H1 (cell line): ENCODE measurements at regions not wholly inside any gene's neighbourhood (a gene's known extent, or its start where the extent isn't known, plus 50 kb on each side); places are given as distances from the start of the nearest gene placed in this dataset.

Source experiments
- BCL11A ChIP-seq, 2 experiments: IDR thresholded peaks; one replicate each; pipeline ENCODE4 v1.6.1; 2011; ENCODE audit warnings: low read depth in 2 of 2, low read length in 2 of 2, mild to moderate bottlenecking in 2 of 2
- CBX5 ChIP-seq: fragments of 300-800, 300-1000 bp; sonication (generic); IDR thresholded peaks from 2 replicates; pipeline ENCODE4 v1.7.1; 2016; ENCODE audit warnings: antibody characterized with exemption, low read length, low read depth
- CHD7 ChIP-seq: fragments of 300-600 bp; sonication (generic); IDR thresholded peaks from 2 replicates; pipeline ENCODE4 v1.7.1; 2012; ENCODE audit warnings: low read length, moderate library complexity, mild to moderate bottlenecking, inconsistent platforms; ENCODE audit not compliant: insufficient replicate concordance
- SIN3A ChIP-seq, 2 experiments: IDR thresholded peaks in 1 of 2; conservative IDR thresholded peaks in 1 of 2; 2 replicates each; pipeline ENCODE4 v1.6.1; 2011 to 2012; ENCODE audit warnings: low read length in 2 of 2, improper control_type of control experiment in 1 of 2, low read depth in 1 of 2, mild to moderate bottlenecking in 1 of 2
- TAF1 ChIP-seq: IDR thresholded peaks from 2 replicates; pipeline ENCODE4 v1.6.1; 2011; ENCODE audit warnings: mild to moderate bottlenecking, low read depth, low read length

GRCh38 chr6:117849087-117849486 is 58.0 kb upstream of the SLC35F1 start (continued):
- TF ChIP-seq CBX5: no peak
- TF ChIP-seq BCL11A (IDR thresholded peaks at IDR 0.05; ENCODE audit: low read depth in 2 of 2, low read length in 2 of 2): no peak
- no peak for TF ChIP-seq SIN3A (conservative IDR thresholded peaks at IDR 0.05 in 1 of 2, IDR thresholded peaks at IDR 0.05 in 1 of 2; ENCODE audit: low read depth in 1 of 2, low read length in 2 of 2)
- TF ChIP-seq CHD7: no peak
- TF ChIP-seq TAF1: no peak
